T-helper 2 cell (primary cell): ENCODE measurements at regions not wholly inside any gene's neighbourhood (a gene's known extent, or its start where the extent isn't known, plus 50 kb on each side); places are given as distances from the start of the nearest gene placed in this dataset.
"Not testable (repeated sequence)": the region's sequence is repeated elsewhere in the genome, so short reads cannot be mapped to it uniquely, and the experiment has no call there.

Experiments
- DNase-seq, 5 experiments: peaks; one replicate each; pipeline versions ENCODE4 v3.0.0 to v3.0.0-alpha.2; 2012 to 2022

- no peak for DNase-seq
These were observed 1378.2 kb downstream of the STIM2 start for GRCh38 chr4:28238876-28239275.

- DNase-seq = no peak
These were observed 1380.4 kb downstream of the STIM2 start for GRCh38 chr4:28241021-28241420.

DNA sequence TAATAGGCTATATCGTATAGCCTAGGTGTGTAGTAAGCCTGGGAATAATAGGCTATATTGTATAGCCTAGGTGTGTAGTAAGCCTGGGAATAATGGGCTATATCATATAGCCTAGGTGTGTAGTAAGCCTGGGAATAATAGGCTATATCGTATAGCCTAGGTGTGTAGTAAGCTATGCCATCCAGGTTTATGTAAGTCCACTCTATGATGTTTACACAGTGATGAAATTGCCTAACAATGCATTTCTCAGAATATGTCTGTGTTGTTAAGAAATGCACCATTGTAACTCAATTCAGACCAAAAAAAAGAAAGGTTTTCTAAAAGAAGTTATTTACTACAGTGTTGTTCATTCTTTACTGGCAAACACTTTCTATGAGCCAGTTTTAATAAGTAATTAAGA is 1387.2 kb downstream of the STIM2 start:
- DNase-seq = no peak

DNA sequence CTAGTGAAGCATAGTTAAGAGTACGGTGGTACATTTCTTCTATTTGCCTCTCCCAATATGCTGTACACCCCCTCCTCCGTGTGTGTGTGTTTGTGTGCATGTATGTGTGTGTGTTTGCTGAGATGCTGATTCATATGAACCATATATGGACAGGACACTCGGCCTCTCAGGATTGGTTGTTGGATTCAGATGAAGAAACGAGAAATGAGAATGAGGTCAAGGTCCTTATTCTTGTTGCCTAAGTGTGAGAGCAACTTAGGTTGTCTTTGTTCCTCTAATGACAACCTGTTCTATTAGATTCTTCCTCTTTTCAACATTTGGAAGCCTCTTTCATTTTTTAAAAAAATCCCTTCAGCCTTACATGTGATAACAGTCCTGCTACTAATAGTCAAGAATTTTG is 1387.6 kb downstream of the STIM2 start:
- no peak for DNase-seq

DNA sequence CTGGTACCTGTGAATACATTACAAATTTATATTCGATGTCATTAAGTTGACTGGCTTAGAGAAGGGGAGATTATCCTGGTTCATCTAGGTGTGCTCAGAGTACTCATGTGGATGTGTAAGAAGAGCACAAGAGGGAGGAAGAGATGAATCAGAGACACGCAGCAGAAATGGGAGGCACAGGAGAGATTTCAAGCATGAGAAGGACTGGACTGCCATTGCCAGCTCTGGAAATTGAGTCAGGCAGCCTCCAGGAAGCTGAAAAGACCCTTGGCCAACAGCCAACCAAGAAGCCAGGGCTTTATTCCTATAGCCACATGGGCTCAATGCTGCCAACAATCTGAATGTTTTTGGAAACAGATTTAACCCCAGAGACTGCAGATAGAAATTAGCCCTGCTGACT is 1390.0 kb downstream of the STIM2 start:
- DNase-seq = no peak

GRCh38 chr4:28251831-28252230 is 1391.2 kb downstream of the STIM2 start:
- no peak for DNase-seq

GRCh38 chr4:28254003-28254402 is 1393.4 kb downstream of the STIM2 start:
- DNase-seq = no peak

GRCh38 chr4:28256295-28256694 is 1395.7 kb downstream of the STIM2 start:
- no peak for DNase-seq

DNA sequence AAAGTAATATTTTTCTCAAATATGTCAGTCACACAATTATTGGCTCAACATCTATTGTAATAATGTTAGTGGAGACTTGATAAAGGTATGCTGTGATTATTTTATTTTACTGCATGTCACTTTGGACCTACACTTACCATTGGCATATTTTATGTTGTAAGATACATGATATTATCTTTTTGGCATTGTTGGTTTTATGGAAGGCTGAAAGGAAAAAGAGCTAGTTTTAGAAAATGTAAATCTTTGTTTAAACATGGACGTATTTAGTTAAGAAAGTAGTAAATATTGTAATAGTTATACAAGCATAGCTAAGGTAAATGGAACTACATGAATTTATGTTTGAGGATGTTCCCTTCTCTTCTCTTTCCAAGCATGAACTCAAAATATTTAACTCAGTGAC is 1399.3 kb downstream of the STIM2 start:
- no peak for DNase-seq

- DNase-seq = no peak
These were observed 1406.5 kb downstream of the STIM2 start for GRCh38 chr4:28267166-28267565.

DNA sequence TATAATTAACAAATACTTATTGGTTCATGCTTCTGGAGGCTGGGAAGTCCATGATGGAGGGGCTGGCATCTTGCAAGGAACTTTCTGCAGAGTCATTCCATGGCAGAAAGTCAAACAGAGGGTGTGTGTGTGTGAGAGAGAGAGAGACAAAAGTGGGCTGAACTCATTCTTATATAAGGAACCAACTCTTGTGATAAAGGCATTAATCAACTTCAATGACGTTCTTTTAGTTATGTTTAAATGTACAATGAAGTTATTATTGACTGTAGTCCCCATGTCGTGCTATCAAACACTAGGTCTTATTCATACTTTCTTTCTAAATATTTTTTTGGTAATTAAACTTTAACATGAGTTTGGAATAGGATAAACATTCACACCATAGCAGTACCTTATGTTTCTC is 1408.8 kb downstream of the STIM2 start:
- DNase-seq = no peak

- no peak for DNase-seq
These were observed 1417.3 kb downstream of the STIM2 start for GRCh38 chr4:28277931-28278330.

GRCh38 chr4:28278676-28279075 is 1418.0 kb downstream of the STIM2 start:
- no peak for DNase-seq

DNA sequence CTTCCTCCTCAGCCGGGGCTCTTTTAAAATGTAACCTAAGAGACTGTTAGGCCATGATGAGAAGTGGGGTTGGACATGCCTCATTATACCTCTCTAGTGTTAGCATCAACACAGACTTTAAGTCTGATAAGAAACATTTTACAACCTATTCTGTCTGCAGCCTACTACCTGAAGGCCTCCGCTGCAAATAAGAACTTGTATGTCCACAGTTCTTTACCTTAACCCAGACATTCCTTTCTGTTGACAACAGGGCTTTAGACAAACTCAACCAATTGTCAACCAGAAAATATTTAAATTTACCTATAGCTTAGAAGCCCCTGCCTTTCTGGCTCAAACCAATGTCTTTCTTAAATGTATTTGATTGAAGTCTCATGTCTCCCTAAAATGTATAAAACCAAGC is 1418.6 kb downstream of the STIM2 start:
- no peak for DNase-seq

DNA sequence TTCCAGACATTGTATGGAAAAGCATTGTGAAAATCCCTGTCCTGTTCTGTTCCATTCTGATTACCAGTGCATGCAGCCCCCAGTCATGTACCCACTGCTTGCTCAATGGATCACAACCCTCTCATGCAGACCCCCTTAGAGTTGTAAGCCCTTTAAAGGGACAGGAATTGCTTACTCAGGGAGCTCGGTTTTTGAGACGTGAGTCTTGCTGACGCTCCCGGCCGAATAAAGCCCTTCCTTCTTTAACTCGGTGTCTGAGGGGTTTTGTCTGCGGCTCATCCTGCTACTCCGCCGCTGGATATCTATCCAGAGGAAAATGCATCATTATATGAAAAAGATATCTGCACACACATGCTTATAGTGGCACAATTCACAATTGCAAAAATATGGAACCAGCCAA is 1425.6 kb downstream of the STIM2 start:
- DNase-seq = not testable (repeated sequence)

DNA sequence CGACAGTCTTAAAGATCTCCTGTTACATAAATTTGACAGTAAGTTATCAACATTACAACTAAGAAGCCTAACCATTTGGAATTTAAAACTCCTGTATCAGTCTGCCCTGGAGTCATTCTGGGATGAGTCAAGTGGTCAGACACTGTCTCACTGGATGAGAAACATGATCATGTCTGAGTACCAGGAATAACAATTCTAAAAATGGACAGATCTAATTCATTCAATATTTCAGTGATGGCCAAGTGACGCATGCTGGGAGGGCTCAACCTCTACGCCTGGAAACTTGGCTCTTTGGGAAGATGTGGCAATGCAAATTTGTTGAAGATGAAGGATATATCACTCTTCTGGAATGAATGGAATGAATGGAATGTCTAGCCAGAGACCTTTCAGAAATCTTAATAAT is 1427.2 kb downstream of the STIM2 start:
- no peak for DNase-seq

GRCh38 chr4:28296239-28296638 is 1435.6 kb downstream of the STIM2 start:
- DNase-seq = no peak

DNA sequence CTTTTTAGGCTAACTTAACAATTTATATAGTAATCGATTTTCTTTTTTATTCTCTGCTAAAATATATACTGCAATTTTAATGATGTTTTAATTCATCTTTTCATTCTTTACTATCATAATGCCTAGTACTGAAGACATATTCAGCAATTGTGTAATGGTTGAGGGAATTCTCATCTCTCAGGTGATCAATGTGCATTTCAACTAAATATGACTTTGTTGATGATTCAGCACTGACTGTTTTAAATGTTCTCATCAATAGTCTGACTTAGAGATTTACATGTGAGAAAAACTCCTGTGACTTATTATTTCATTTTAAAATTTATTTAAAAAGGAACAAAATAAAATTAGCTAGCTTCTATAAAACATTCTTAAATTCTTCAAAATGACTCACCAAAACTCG is 1450.3 kb downstream of the STIM2 start:
- no peak for DNase-seq

DNA sequence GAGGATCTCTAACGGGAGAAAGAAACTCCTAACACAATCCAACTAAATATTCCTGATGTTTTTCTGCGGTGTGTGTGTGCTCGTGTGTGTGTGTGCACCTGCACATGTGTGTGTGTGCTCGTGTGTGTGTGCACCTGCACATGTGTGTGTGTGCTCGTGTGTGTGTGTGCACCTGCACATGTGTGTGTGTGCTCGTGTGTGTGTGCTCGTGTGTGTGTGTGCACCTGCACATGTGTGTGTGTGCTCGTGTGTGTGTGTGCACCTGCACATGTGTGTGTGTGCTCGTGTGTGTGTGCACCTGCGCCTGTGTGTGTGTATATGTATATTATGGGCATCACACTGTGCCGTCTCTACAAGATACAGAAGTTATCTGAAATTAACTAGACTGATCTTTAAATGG is 1451.9 kb downstream of the STIM2 start:
- not testable (repeated sequence) for DNase-seq

DNA sequence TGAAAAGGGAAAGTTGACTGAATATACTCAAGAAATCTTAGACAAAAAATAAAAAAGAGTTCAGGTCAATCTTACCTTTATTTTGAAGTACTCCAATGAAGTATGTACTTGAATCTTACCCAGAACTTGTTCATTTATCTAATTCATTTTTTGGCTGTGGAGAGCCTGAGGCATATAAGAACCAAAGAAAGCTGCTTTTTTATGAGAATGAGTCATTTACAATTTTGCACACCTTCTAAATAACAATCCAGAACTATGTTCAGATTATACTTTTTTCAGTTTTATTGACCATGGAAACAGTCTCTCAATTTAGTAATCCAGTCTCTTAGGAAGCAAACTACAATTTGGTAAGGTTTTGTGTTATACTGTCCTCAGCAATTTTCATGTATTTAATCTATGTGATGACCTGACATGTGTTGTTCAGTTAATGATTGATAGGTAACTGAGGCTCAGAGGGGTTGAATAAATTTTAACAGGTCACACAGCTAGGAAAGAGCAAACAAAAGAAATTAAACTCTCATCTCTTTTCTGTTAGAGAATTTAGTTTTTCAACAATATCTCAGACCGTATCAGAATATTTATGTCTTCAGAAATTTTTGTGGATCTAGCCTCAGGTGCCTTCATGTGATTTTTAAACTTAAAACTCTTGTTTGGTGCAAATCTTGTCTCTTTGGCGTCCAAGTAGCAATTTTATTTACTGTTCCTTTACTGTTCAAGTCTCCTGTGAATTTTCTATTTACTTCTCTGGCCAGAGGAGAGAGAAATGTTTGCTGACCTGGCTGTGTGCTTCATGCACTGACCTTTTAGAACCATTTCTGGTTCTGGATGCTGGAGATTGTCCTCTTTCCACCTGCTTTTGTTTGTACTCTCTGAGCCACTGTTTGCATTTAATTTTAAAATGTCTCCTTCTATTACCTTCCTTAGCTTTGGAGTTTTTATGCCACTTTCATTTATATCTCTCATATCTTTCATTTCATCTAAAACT is 1453.4 kb downstream of the STIM2 start:
- no peak for DNase-seq

- DNase-seq = no peak
These were observed 1456.6 kb downstream of the STIM2 start for GRCh38 chr4:28317221-28317620.

GRCh38 chr4:28334249-28334648 is 1473.6 kb downstream of the STIM2 start:
- DNase-seq = no peak

DNA sequence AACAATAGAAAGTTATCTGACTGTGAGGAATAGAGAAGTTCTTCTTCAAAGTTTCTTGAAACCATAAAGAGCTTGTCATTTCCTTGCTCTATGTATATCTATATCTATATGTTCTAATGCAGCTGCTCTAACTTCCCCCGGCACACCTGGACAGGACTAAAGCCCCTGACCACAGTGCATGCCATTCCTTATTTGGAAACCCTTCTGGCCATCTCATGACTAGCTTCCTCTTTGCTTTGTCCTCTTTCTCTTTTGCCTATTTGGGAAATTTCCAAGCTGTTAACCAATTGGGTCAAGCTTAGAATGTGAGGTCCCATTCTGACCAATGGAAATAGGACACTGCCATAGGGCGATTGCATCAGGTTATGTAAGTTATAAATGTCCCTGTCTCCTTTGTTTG is 1481.1 kb downstream of the STIM2 start:
- DNase-seq = no peak

- no peak for DNase-seq
These were observed 1489.8 kb downstream of the STIM2 start for GRCh38 chr4:28350485-28350884.

- no peak for DNase-seq
These were observed 1490.5 kb downstream of the STIM2 start for GRCh38 chr4:28351102-28351501.
